ENCODE measurements at regions not wholly inside any gene's neighbourhood (a gene's known extent, or its start where the extent isn't known, plus 50 kb on each side); places are given as distances from the start of the nearest gene placed in this dataset.

GRCh38 chr4:24339260-24339659 is 245.1 kb downstream of the DHX15 start:
- intact Hi-C loops (cut with DNase I; ENCODE audit: low total_unique reads): loop anchor here (10.0 kb wide), 1 partner anchor 1704 kb away; no protein-coding TSS in a partner anchor
- H3K36me3 ChIP-seq: no peaks in the 10 kb centered on the region
- no peaks in the 10 kb centered on the region for H3K4me1 ChIP-seq
- no peaks in the 10 kb centered on the region for H3K27me3 ChIP-seq
- no peaks in the 10 kb centered on the region for H3K9me3 ChIP-seq
- no peak overlapping the region for H3K27ac ChIP-seq
- TF ChIP-seq CTCF (IDR thresholded peaks at IDR 0.05) (no peak), POLR2AphosphoS5 (IDR thresholded peaks at IDR 0.05) (no peak), POLR2A (IDR thresholded peaks at IDR 0.05) (no peak)
- H3K4me3 ChIP-seq: no peak overlapping the region
- no peak for DNase-seq (ENCODE audit: low spot score in 2 of 2)

- Histone ChIP-seq H3K27ac (no peak overlapping the region), H3K9me3 (no peaks in the 10 kb centered on the region), H3K27me3 (no peaks in the 10 kb centered on the region), H3K4me3 (no peak overlapping the region), H3K4me1 (no peaks in the 10 kb centered on the region), H3K36me3 (no peaks in the 10 kb centered on the region)
- intact Hi-C loops (cut with DNase I; ENCODE audit: low total_unique reads): loop anchor here (10.0 kb wide), 1 partner anchor 1703 kb away; no protein-coding TSS in a partner anchor
- TF ChIP-seq CTCF (IDR thresholded peaks at IDR 0.05): no peak
- TF ChIP-seq POLR2A (IDR thresholded peaks at IDR 0.05): no peak
- no peak for TF ChIP-seq POLR2AphosphoS5 (IDR thresholded peaks at IDR 0.05)
- DNase-seq (ENCODE audit: low spot score in 2 of 2): no peak
Measured at GRCh38 chr4:24337451-24338190, 246.7 kb downstream of the DHX15 start.

GRCh38 chr4:24335616-24336015 is 248.7 kb downstream of the DHX15 start:
- Histone ChIP-seq H3K27ac (no peak overlapping the region), H3K36me3 (no peaks in the 10 kb centered on the region), H3K9me3 (no peaks in the 10 kb centered on the region), H3K4me3 (no peak overlapping the region), H3K4me1 (no peaks in the 10 kb centered on the region), H3K27me3 (no peaks in the 10 kb centered on the region)
- intact Hi-C loops (cut with DNase I; ENCODE audit: low total_unique reads): loop anchor here (10.0 kb wide), 1 partner anchor 1701 kb away; no protein-coding TSS in a partner anchor
- TF ChIP-seq POLR2A (IDR thresholded peaks at IDR 0.05): no peak
- no peak for TF ChIP-seq CTCF (IDR thresholded peaks at IDR 0.05)
- TF ChIP-seq POLR2AphosphoS5 (IDR thresholded peaks at IDR 0.05): no peak
- no peak for DNase-seq (ENCODE audit: low spot score in 2 of 2)

GRCh38 chr4:24334906-24335305 is 249.4 kb downstream of the DHX15 start:
- Histone ChIP-seq H3K36me3 (no peaks in the 10 kb centered on the region), H3K9me3 (no peaks in the 10 kb centered on the region), H3K4me1 (no peaks in the 10 kb centered on the region), H3K4me3 (no peak overlapping the region), H3K27me3 (no peaks in the 10 kb centered on the region), H3K27ac (no peak overlapping the region)
- TF ChIP-seq POLR2A (IDR thresholded peaks at IDR 0.05): no peak
- TF ChIP-seq POLR2AphosphoS5 (IDR thresholded peaks at IDR 0.05): no peak
- TF ChIP-seq CTCF (IDR thresholded peaks at IDR 0.05): no peak
- DNase-seq (ENCODE audit: low spot score in 2 of 2): no peak
- intact Hi-C loops (cut with DNase I; ENCODE audit: low total_unique reads): loop anchor here (5.0 to 10.0 kb wide), 3 partner anchors 102 to 1700 kb away; no protein-coding TSS in a partner anchor

- no peak for DNase-seq (ENCODE audit: low spot score in 2 of 2)
Measured at GRCh38 chr4:24330573-24330972, 253.8 kb downstream of the DHX15 start.

More at GRCh38 chr4:24330573-24330972, 253.8 kb downstream of the DHX15 start:
- Histone ChIP-seq H3K36me3 (no peaks in the 10 kb centered on the region), H3K4me1 (no peaks in the 10 kb centered on the region), H3K27me3 (no peaks in the 10 kb centered on the region), H3K9me3 (no peaks in the 10 kb centered on the region), H3K4me3 (no peak overlapping the region), H3K27ac (no peak overlapping the region)
- intact Hi-C loops (cut with DNase I; ENCODE audit: low total_unique reads): loop anchor here (5.0 to 10.0 kb wide), 3 partner anchors 107 to 1696 kb away; no protein-coding TSS in a partner anchor
- TF ChIP-seq POLR2AphosphoS5 (IDR thresholded peaks at IDR 0.05) (no peak), POLR2A (IDR thresholded peaks at IDR 0.05) (no peak), CTCF (IDR thresholded peaks at IDR 0.05) (no peak)
